GM23248 (cell line): ENCODE measurements at regions not wholly inside any gene's neighbourhood (a gene's known extent, or its start where the extent isn't known, plus 50 kb on each side); places are given as distances from the start of the nearest gene placed in this dataset.

ENCODE experiments used
- EZH2 ChIP-seq: fragments of 200-600 bp; sonication (generic); IDR thresholded peaks from 2 replicates; pipeline ENCODE4 v1.6.1; 2018; ENCODE audit warnings: antibody characterized with exemption, mild to moderate bottlenecking; ENCODE audit not compliant: insufficient read depth, poor library complexity, severe bottlenecking
- EZH2phosphoT487 ChIP-seq: fragments of 200-600 bp; sonication (generic); IDR thresholded peaks from 2 replicates; pipeline ENCODE4 v1.6.1; 2018; ENCODE audit warnings: antibody characterized with exemption, moderate library complexity, mild to moderate bottlenecking, low read depth; ENCODE audit not compliant: insufficient read depth

DNA sequence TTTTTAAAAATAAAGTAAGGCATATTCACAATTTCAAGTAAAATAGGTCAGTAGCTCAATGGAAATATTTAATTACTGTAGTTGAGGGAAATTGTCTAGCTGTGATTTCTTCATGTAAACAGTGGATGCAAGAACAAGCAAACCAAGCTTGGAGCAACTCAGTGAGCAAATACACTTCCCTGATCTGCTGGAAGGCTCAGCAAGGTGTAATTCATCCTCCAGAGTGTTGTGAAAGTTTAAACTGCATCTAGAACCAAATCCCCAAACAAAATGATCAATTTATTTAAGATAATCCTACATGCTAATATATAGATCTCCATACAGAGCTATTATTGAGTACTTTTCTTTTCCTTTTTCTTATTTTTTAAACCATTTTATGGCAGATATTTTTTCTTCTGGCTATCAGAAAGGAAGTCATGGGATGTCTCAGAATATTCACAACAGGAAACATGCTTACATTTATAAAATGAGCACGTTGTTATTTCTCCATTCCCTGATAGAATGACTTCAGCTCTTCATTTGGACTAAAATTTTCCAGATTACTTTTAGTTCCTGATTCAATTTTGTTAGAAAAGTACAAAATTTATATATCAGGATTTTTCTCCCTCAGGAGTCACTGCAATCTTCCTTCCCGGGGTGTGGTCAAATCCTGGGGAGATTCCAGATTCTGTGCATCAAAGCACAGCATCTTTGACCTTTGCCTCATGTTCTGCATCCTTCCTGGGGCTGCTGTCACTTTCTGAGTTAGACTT is 219.2 kb upstream of the ELL2 start:
- TF ChIP-seq EZH2 (no peak), EZH2phosphoT487 (no peak)
